GM18517 (cell line): ENCODE measurements at regions not wholly inside any gene's neighbourhood (a gene's known extent, or its start where the extent isn't known, plus 50 kb on each side); places are given as distances from the start of the nearest gene placed in this dataset.
"Not testable (repeated sequence)": the region's sequence is repeated elsewhere in the genome, so short reads cannot be mapped to it uniquely, and the experiment has no call there.

Source experiments
- ATAC-seq: cut with Tn5 transposase; IDR thresholded peaks from one replicate; pipeline ENCODE4 v1.9.1; 2021; ENCODE audit warnings: mild to moderate bottlenecking, moderate library complexity; ENCODE audit not compliant: unreplicated experiment

GRCh38 chr6:86128130-86128814 lies 485.6 kb upstream of the SYNCRIP start:
- ATAC-seq = no peak

- ATAC-seq = no peak
These were observed 479.4 kb upstream of the SYNCRIP start for GRCh38 chr6:86122086-86122485.

GRCh38 chr6:86118271-86118670 lies 475.6 kb upstream of the SYNCRIP start:
- no peak for ATAC-seq

- ATAC-seq = no peak
These were observed 465.3 kb upstream of the SYNCRIP start for GRCh38 chr6:86107985-86108384.

GRCh38 chr6:86087954-86088353 lies 445.3 kb upstream of the SYNCRIP start:
- no peak for ATAC-seq

- no peak for ATAC-seq
These were observed 437.3 kb upstream of the SYNCRIP start for GRCh38 chr6:86079938-86080337.

- ATAC-seq = no peak
These were observed 427.5 kb upstream of the SYNCRIP start for GRCh38 chr6:86070151-86070550.

- not testable (repeated sequence) for ATAC-seq
These were observed 422.3 kb upstream of the SYNCRIP start for GRCh38 chr6:86065002-86065401.

GRCh38 chr6:86057293-86057980 lies 414.8 kb upstream of the SYNCRIP start:
- ATAC-seq = not testable (repeated sequence)

- no peak for ATAC-seq
These were observed 402.4 kb upstream of the SYNCRIP start for GRCh38 chr6:86045038-86045437.

GRCh38 chr6:86042214-86042613 lies 399.5 kb upstream of the SYNCRIP start:
- ATAC-seq = no peak

- ATAC-seq = no peak
These were observed 389.0 kb upstream of the SYNCRIP start for GRCh38 chr6:86031713-86032112.

- no peak for ATAC-seq
These were observed 388.2 kb upstream of the SYNCRIP start for GRCh38 chr6:86030875-86031274.

GRCh38 chr6:86028776-86029175 lies 386.1 kb upstream of the SYNCRIP start:
- ATAC-seq = no peak

GRCh38 chr6:86026890-86027289 lies 384.2 kb upstream of the SYNCRIP start:
- not testable (repeated sequence) for ATAC-seq

GRCh38 chr6:86017236-86017635 lies 374.6 kb upstream of the SYNCRIP start:
- peak; percentile 64 for ATAC-seq

- ATAC-seq = no peak
These were observed 373.9 kb upstream of the SYNCRIP start for GRCh38 chr6:86016567-86016966.

GRCh38 chr6:86016077-86016476 lies 373.4 kb upstream of the SYNCRIP start:
- ATAC-seq = no peak

GRCh38 chr6:86012991-86013390 lies 370.3 kb upstream of the SYNCRIP start:
- peak; percentile 60 for ATAC-seq

- ATAC-seq = no peak
These were observed 368.5 kb upstream of the SYNCRIP start for GRCh38 chr6:86010915-86011786.

GRCh38 chr6:85997206-85997605 lies 354.5 kb upstream of the SYNCRIP start:
- ATAC-seq = no peak

- ATAC-seq = no peak
These were observed 353.3 kb upstream of the SYNCRIP start for GRCh38 chr6:85996034-85996375.
